ENCODE measurements at regions not wholly inside any gene's neighbourhood (a gene's known extent, or its start where the extent isn't known, plus 50 kb on each side); places are given as distances from the start of the nearest gene placed in this dataset.

GRCh38 chr12:114238808-114239207, 167.1 kb downstream of the TBX5 start:
- ChIA-PET CTCF (no interaction called here), POLR2A (no interaction called here)
- Mint-ChIP-seq H3K4me1 (no peaks in the 10 kb centered on the region), H3K4me3 (no peak overlapping the region), H3K9me3 (no peaks in the 10 kb centered on the region), H3K36me3 (ENCODE audit: low read depth) (no peaks in the 10 kb centered on the region), H3K27ac (no peak overlapping the region), H3K27me3 (peaks cover 2% of the 10 kb centered on the region)
- DNase-seq = no peak

GRCh38 chr12:114237230-114237629, 168.7 kb downstream of the TBX5 start:
- Mint-ChIP-seq H3K4me1 (no peaks in the 10 kb centered on the region), H3K27me3 (peaks cover 2% of the 10 kb centered on the region), H3K27ac (no peak overlapping the region), H3K36me3 (ENCODE audit: low read depth) (no peaks in the 10 kb centered on the region), H3K9me3 (no peaks in the 10 kb centered on the region), H3K4me3 (no peak overlapping the region)
- no peak for DNase-seq
- CTCF ChIA-PET = no interaction called here
- POLR2A ChIA-PET = no interaction called here

- Mint-ChIP-seq H3K9me3 (no peaks in the 10 kb centered on the region), H3K4me3 (no peak overlapping the region), H3K27me3 (no peaks in the 10 kb centered on the region), H3K36me3 (ENCODE audit: low read depth) (no peaks in the 10 kb centered on the region), H3K27ac (no peak overlapping the region), H3K4me1 (no peaks in the 10 kb centered on the region)
- no peak for DNase-seq
- POLR2A ChIA-PET = no interaction called here
- CTCF ChIA-PET = no interaction called here
These were observed 173.8 kb downstream of the TBX5 start for GRCh38 chr12:114232187-114232586.

GRCh38 chr12:114229150-114229549, 176.8 kb downstream of the TBX5 start:
- Mint-ChIP-seq H3K36me3 (ENCODE audit: low read depth) (no peaks in the 10 kb centered on the region), H3K27ac (no peak overlapping the region), H3K9me3 (no peaks in the 10 kb centered on the region), H3K27me3 (no peaks in the 10 kb centered on the region), H3K4me1 (no peaks in the 10 kb centered on the region), H3K4me3 (no peak overlapping the region)
- no peak for DNase-seq
- POLR2A ChIA-PET = no interaction called here
- CTCF ChIA-PET = interaction anchor here (0.7 kb wide), 1 partner anchor 15 kb away, joined by 3 read pairs; no protein-coding TSS in a partner anchor

- no peak for DNase-seq
- Mint-ChIP-seq H3K27me3 (peaks cover 1% of the 10 kb centered on the region), H3K9me3 (no peaks in the 10 kb centered on the region), H3K36me3 (ENCODE audit: low read depth) (no peaks in the 10 kb centered on the region), H3K4me3 (no peak overlapping the region), H3K4me1 (no peaks in the 10 kb centered on the region), H3K27ac (no peak overlapping the region)
- ChIA-PET POLR2A (no interaction called here), CTCF (no interaction called here)
These were observed 179.6 kb downstream of the TBX5 start for GRCh38 chr12:114226241-114226928.

DNA sequence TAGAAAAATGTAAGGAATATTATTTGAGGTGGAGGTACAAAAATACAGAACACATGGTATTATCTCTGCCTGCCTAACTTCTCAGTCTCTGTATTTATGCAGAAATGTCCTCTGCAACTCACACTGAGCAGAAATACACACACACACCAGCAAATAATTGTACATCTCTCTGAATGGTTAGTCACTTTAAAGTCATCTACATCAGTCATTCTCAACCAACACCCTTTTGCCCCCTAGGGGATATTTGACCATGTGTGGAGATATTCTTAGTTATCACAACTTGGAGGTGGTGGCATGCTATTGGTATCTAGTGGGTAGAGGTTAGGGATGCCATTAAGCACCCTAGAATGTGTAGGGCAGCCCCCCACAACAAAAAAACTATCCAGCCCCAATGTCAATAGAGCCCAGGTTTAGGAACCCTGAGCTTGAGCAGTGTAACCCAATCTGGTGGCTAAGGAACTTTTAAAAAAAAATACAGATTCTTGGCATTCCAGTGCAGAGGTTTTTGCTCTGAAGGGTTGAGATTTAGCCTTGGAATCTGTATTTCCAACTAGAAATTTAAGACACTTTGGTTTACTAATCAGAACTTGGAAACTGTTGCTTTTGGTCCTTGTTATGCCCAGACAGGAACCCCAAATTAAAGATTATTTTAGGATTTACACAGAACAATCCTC, 183.8 kb downstream of the TBX5 start:
- H3K4me3 Mint-ChIP-seq = no peak overlapping the region
- no peaks in the 10 kb centered on the region for H3K36me3 Mint-ChIP-seq (ENCODE audit: low read depth)
- no peak overlapping the region for H3K27ac Mint-ChIP-seq
- POLR2A ChIA-PET = no interaction called here
- H3K27me3 Mint-ChIP-seq = peaks cover 1% of the 10 kb centered on the region
- H3K4me1 Mint-ChIP-seq = no peaks in the 10 kb centered on the region
- H3K9me3 Mint-ChIP-seq = no peaks in the 10 kb centered on the region
- CTCF ChIA-PET = no interaction called here
- DNase-seq = no peak

- Mint-ChIP-seq H3K9me3 (no peaks in the 10 kb centered on the region), H3K4me1 (no peaks in the 10 kb centered on the region), H3K36me3 (ENCODE audit: low read depth) (no peaks in the 10 kb centered on the region), H3K27ac (no peak overlapping the region), H3K27me3 (peaks cover 1% of the 10 kb centered on the region), H3K4me3 (no peak overlapping the region)
- DNase-seq = no peak
- POLR2A ChIA-PET = no interaction called here
- CTCF ChIA-PET = no interaction called here
These were observed 184.7 kb downstream of the TBX5 start for GRCh38 chr12:114221136-114221833.

DNA sequence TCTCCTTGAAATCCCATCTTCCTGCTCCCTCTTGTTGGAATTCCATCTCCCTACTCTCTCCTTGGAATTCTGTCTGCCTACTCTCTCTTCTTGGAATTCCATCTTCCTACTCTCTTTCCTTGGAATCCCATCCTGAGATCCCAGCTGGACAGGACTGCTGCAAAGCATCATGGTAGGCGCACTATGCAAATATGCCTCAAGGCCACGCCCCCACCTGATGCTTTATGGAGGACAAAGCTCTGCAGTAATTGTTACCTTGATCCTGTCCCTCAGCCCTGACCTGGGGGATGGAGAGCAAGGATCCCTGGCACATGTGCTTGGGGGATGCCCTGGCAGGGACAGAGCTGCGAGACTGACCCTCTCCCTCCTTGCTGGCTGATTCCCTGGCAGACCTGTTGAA, 185.6 kb downstream of the TBX5 start:
- no peak overlapping the region for H3K27ac Mint-ChIP-seq
- peaks cover 1% of the 10 kb centered on the region for H3K27me3 Mint-ChIP-seq
- CTCF ChIA-PET = no interaction called here
- H3K4me1 Mint-ChIP-seq = no peaks in the 10 kb centered on the region
- H3K9me3 Mint-ChIP-seq = no peaks in the 10 kb centered on the region
- POLR2A ChIA-PET = no interaction called here
- no peaks in the 10 kb centered on the region for H3K36me3 Mint-ChIP-seq (ENCODE audit: low read depth)
- no peak for DNase-seq
- H3K4me3 Mint-ChIP-seq = no peak overlapping the region

DNA sequence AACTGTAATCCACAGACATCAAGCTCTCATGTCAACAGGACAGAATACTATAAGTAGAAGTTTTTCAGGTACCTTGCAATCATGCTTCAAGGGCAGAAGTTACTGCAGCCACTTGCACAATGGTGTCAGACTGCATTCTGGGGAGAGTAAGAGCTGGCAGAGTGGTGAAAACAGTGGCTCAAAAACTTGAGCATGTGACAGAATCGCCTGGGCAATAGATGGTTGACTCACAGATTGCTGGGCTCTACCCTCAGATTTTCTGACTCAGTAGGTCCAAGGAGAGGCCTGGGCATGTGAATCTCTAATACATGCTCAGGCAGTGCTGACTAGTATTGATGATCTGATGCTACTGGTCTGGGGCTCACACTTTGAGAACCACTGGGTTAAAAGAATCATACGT, 187.8 kb downstream of the TBX5 start:
- H3K4me1 Mint-ChIP-seq = no peaks in the 10 kb centered on the region
- no peaks in the 10 kb centered on the region for H3K9me3 Mint-ChIP-seq
- H3K36me3 Mint-ChIP-seq (ENCODE audit: low read depth) = no peaks in the 10 kb centered on the region
- peaks cover 1% of the 10 kb centered on the region for H3K27me3 Mint-ChIP-seq
- no peak overlapping the region for H3K4me3 Mint-ChIP-seq
- H3K27ac Mint-ChIP-seq = no peak overlapping the region
- ChIA-PET POLR2A (no interaction called here), CTCF (no interaction called here)
- DNase-seq = no peak

DNA sequence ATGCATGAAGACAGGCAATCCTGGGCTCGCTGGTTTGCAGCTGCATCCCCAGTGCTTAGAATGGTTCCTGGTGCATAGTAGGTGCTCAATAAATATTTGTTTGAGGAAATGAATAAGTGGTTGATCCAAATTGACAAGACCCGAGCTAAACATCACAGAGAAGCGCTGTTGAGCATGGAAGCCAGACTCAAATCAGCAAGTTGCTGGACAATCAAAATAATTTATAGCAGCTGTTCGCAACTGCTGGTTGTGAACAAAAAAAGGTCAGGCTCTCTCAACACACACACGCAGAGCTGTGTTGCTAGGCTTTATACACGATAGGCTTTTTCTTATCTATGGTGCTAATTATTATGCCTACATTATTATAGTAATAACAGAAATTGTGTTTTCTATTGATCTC, 190.2 kb downstream of the TBX5 start:
- DNase-seq = no peak
- H3K9me3 Mint-ChIP-seq = no peaks in the 10 kb centered on the region
- H3K27me3 Mint-ChIP-seq = no peaks in the 10 kb centered on the region
- no peaks in the 10 kb centered on the region for H3K36me3 Mint-ChIP-seq (ENCODE audit: low read depth)
- no peak overlapping the region for H3K4me3 Mint-ChIP-seq
- no peak overlapping the region for H3K27ac Mint-ChIP-seq
- POLR2A ChIA-PET = no interaction called here
- H3K4me1 Mint-ChIP-seq = no peaks in the 10 kb centered on the region
- CTCF ChIA-PET = no interaction called here

GRCh38 chr12:114213055-114213581, 192.8 kb downstream of the TBX5 start:
- H3K9me3 Mint-ChIP-seq = no peaks in the 10 kb centered on the region
- no peaks in the 10 kb centered on the region for H3K36me3 Mint-ChIP-seq (ENCODE audit: low read depth)
- POLR2A ChIA-PET = no interaction called here
- H3K27me3 Mint-ChIP-seq = no peaks in the 10 kb centered on the region
- H3K4me1 Mint-ChIP-seq = no peaks in the 10 kb centered on the region
- no peak for DNase-seq
- CTCF ChIA-PET = no interaction called here
- H3K4me3 Mint-ChIP-seq = no peak overlapping the region
- no peak overlapping the region for H3K27ac Mint-ChIP-seq

DNA sequence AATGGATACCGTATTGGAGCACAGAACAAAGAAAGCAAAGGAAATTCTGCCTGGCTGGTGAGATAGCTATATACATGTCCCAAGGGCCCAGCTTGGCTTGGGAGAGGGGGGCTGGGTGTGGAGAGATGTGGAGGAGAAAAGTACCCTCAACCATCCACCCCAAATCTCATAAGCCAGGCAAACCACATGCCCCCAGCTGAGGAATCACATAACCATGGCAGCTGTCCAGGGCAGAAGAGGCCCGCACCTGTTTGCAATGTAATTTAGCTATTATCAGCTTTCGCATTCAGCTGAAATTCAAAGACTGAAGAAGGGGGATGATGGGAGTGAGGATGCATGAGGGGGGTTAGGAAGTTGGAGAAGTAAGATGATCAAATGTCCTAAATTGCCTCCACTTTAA, 196.1 kb downstream of the TBX5 start:
- H3K4me3 Mint-ChIP-seq = no peak overlapping the region

DNA sequence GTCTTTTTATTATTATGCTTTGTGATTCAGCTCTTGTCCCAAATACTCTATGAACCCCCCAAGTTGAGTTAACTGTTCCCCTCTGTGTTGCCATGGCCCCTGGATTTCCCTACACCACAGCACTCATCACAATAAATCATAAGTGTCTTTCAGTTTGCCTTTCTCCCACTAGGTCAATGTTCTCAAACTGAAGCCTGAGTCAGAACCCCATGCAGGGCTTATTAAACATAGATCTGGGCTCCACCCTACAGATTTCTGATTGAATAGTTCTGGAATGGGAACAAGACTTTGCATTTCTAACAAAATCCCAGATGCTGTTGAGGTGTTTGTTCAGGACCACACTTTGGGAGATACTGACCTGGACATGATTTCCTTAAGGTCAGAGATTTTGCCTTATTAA, 199.4 kb downstream of the TBX5 start:
- no peaks in the 10 kb centered on the region for H3K36me3 Mint-ChIP-seq (ENCODE audit: low read depth)
- DNase-seq = no peak
- no peaks in the 10 kb centered on the region for H3K4me1 Mint-ChIP-seq
- no peak overlapping the region for H3K4me3 Mint-ChIP-seq
- CTCF ChIA-PET = no interaction called here
- no peak overlapping the region for H3K27ac Mint-ChIP-seq
- POLR2A ChIA-PET = no interaction called here
- no peaks in the 10 kb centered on the region for H3K9me3 Mint-ChIP-seq
- H3K27me3 Mint-ChIP-seq = peaks cover 2% of the 10 kb centered on the region

More for the DNA sequence above, 196.1 kb downstream of the TBX5 start:
- no peaks in the 10 kb centered on the region for H3K9me3 Mint-ChIP-seq
- CTCF ChIA-PET = no interaction called here
- no peak for DNase-seq
- POLR2A ChIA-PET = no interaction called here
- H3K27ac Mint-ChIP-seq = no peak overlapping the region
- peaks cover 2% of the 10 kb centered on the region for H3K27me3 Mint-ChIP-seq
- H3K4me1 Mint-ChIP-seq = no peaks in the 10 kb centered on the region
- no peaks in the 10 kb centered on the region for H3K36me3 Mint-ChIP-seq (ENCODE audit: low read depth)

All from activated CD4-positive, alpha-beta T cell treated with anti-CD3 and anti-CD28 coated beads, Interleukin-2, amount 10 ng/mL, durations not matched to agents 7 days and 5 days (primary cell).